SW 1271 (cell line): ENCODE measurements at regions not wholly inside any gene's neighbourhood (a gene's known extent, or its start where the extent isn't known, plus 50 kb on each side); places are given as distances from the start of the nearest gene placed in this dataset.
"Not testable (repeated sequence)": the region's sequence is repeated elsewhere in the genome, so short reads cannot be mapped to it uniquely, and the experiment has no call there.

Source experiments
- DNase-seq, 2 experiments: peaks; one replicate each; lab custom pipeline; 2025; lab: John Stamatoyannopoulos, UW

- no peak for DNase-seq
Measured at GRCh38 chr6:10180138-10181074, 234.5 kb downstream of the TFAP2A start.

GRCh38 chr6:10177704-10178103, 237.2 kb downstream of the TFAP2A start:
- DNase-seq, result peak; percentile 10 to 71

- no peak for DNase-seq
Measured at GRCh38 chr6:10175362-10175761, 239.5 kb downstream of the TFAP2A start.

GRCh38 chr6:10174761-10175160, 240.1 kb downstream of the TFAP2A start:
- no peak for DNase-seq

GRCh38 chr6:10174056-10174455, 240.8 kb downstream of the TFAP2A start:
- DNase-seq, result no peak

GRCh38 chr6:10171706-10172105, 243.2 kb downstream of the TFAP2A start:
- DNase-seq, result not testable (repeated sequence)

- no peak for DNase-seq
Measured at GRCh38 chr6:10170816-10171215, 244.1 kb downstream of the TFAP2A start.

GRCh38 chr6:10166031-10166430, 248.8 kb downstream of the TFAP2A start:
- DNase-seq, result no peak

GRCh38 chr6:10163203-10163962, 251.5 kb downstream of the TFAP2A start:
- DNase-seq, result no peak

GRCh38 chr6:10156875-10157274, 258.0 kb downstream of the TFAP2A start:
- DNase-seq, result no peak

GRCh38 chr6:10154251-10154650, 260.6 kb downstream of the TFAP2A start:
- DNase-seq, result no peak

- peak in 1 of 2 experiments; percentile 64 for DNase-seq
Measured at GRCh38 chr6:10151144-10151915, 263.5 kb downstream of the TFAP2A start.

GRCh38 chr6:10149603-10150002, 265.3 kb downstream of the TFAP2A start:
- no peak for DNase-seq

- peak in 1 of 2 experiments; percentile 61 for DNase-seq
Measured at GRCh38 chr6:10146715-10147451, 268.0 kb downstream of the TFAP2A start.

- no peak for DNase-seq
Measured at GRCh38 chr6:10144772-10145171, 270.1 kb downstream of the TFAP2A start.

- DNase-seq, result no peak
Measured at GRCh38 chr6:10141746-10142443, 273.0 kb downstream of the TFAP2A start.

GRCh38 chr6:10140824-10141223, 274.1 kb downstream of the TFAP2A start:
- no peak for DNase-seq

- no peak for DNase-seq
Measured at GRCh38 chr6:10140136-10140535, 274.7 kb downstream of the TFAP2A start.

GRCh38 chr6:10138917-10139316, 276.0 kb downstream of the TFAP2A start:
- no peak for DNase-seq

- no peak for DNase-seq
Measured at GRCh38 chr6:10136636-10137035, 278.2 kb downstream of the TFAP2A start.

- not testable (repeated sequence) for DNase-seq
Measured at GRCh38 chr6:10134185-10134584, 280.7 kb downstream of the TFAP2A start.
